ENCODE measurements at regions not wholly inside any gene's neighbourhood (a gene's known extent, or its start where the extent isn't known, plus 50 kb on each side); places are given as distances from the start of the nearest gene placed in this dataset.

GRCh38 chr15:62472616-62473299 is 307.7 kb upstream of the C2CD4B start:
- Mint-ChIP-seq H3K9me3 (no peaks in the 10 kb centered on the region), H3K27me3 (no peaks in the 10 kb centered on the region), H3K4me1 (no peaks in the 10 kb centered on the region), H3K27ac (peak overlapping the region in 1 of 6 donors; percentile 30), H3K4me3 (no peak overlapping the region), H3K36me3 (no peaks in the 10 kb centered on the region)
- no peak for DNase-seq
- no peak for ATAC-seq (ENCODE audit: low read depth in 2 of 2)

GRCh38 chr15:62474021-62474770 is 309.1 kb upstream of the C2CD4B start:
- H3K4me1 Mint-ChIP-seq: no peaks in the 10 kb centered on the region
- ATAC-seq (ENCODE audit: low read depth in 2 of 2): no peak
- no peak overlapping the region for H3K4me3 Mint-ChIP-seq
- H3K27ac Mint-ChIP-seq: peak overlapping the region in 1 of 6 donors; percentile 66
- H3K9me3 Mint-ChIP-seq: no peaks in the 10 kb centered on the region
- H3K27me3 Mint-ChIP-seq: no peaks in the 10 kb centered on the region
- DNase-seq: no peak
- no peaks in the 10 kb centered on the region for H3K36me3 Mint-ChIP-seq

- no peaks in the 10 kb centered on the region for H3K4me1 Mint-ChIP-seq
- H3K36me3 Mint-ChIP-seq: no peaks in the 10 kb centered on the region
- DNase-seq (no peak), ATAC-seq (ENCODE audit: low read depth in 2 of 2) (no peak)
- H3K27me3 Mint-ChIP-seq: no peaks in the 10 kb centered on the region
- no peak overlapping the region for H3K27ac Mint-ChIP-seq
- no peaks in the 10 kb centered on the region for H3K9me3 Mint-ChIP-seq
- no peak overlapping the region for H3K4me3 Mint-ChIP-seq
Measured at GRCh38 chr15:62474771-62475124, 309.7 kb upstream of the C2CD4B start.

GRCh38 chr15:62475591-62475990 is 310.5 kb upstream of the C2CD4B start:
- no peaks in the 10 kb centered on the region for H3K4me1 Mint-ChIP-seq
- no peaks in the 10 kb centered on the region for H3K9me3 Mint-ChIP-seq
- no peaks in the 10 kb centered on the region for H3K27me3 Mint-ChIP-seq
- H3K27ac Mint-ChIP-seq: no peak overlapping the region
- H3K4me3 Mint-ChIP-seq: no peak overlapping the region
- DNase-seq: no peak
- no peaks in the 10 kb centered on the region for H3K36me3 Mint-ChIP-seq
- ATAC-seq (ENCODE audit: low read depth in 2 of 2): no peak

GRCh38 chr15:62476163-62476562 is 311.1 kb upstream of the C2CD4B start:
- no peaks in the 10 kb centered on the region for H3K27me3 Mint-ChIP-seq
- no peak for DNase-seq
- H3K9me3 Mint-ChIP-seq: no peaks in the 10 kb centered on the region
- no peak overlapping the region for H3K4me3 Mint-ChIP-seq
- ATAC-seq (ENCODE audit: low read depth in 2 of 2): no peak
- no peaks in the 10 kb centered on the region for H3K36me3 Mint-ChIP-seq
- H3K4me1 Mint-ChIP-seq: no peaks in the 10 kb centered on the region
- H3K27ac Mint-ChIP-seq: no peak overlapping the region

- Mint-ChIP-seq H3K36me3 (no peaks in the 10 kb centered on the region), H3K27me3 (no peaks in the 10 kb centered on the region)
Measured at GRCh38 chr15:62477929-62478328, 312.8 kb upstream of the C2CD4B start.

GRCh38 chr15:62482785-62483429 is 317.8 kb upstream of the C2CD4B start:
- DNase-seq (no peak), ATAC-seq (ENCODE audit: low read depth in 2 of 2) (no peak)
- no peaks in the 10 kb centered on the region for H3K9me3 Mint-ChIP-seq
- H3K27ac Mint-ChIP-seq: no peak overlapping the region
- H3K27me3 Mint-ChIP-seq: peaks cover 0 to 4% (median 0%) of the 10 kb centered on the region in 3 donors
- no peak overlapping the region for H3K4me3 Mint-ChIP-seq
- peaks cover 0 to 4% (median 0%) of the 10 kb centered on the region in 3 donors for H3K4me1 Mint-ChIP-seq
- no peaks in the 10 kb centered on the region for H3K36me3 Mint-ChIP-seq

More at GRCh38 chr15:62477929-62478328, 312.8 kb upstream of the C2CD4B start:
- peaks cover 0 to 4% (median 0%) of the 10 kb centered on the region in 3 donors for H3K4me1 Mint-ChIP-seq
- no peaks in the 10 kb centered on the region for H3K9me3 Mint-ChIP-seq
- ATAC-seq (ENCODE audit: low read depth in 2 of 2): no peak
- no peak for DNase-seq
- no peak overlapping the region for H3K27ac Mint-ChIP-seq
- no peak overlapping the region for H3K4me3 Mint-ChIP-seq

GRCh38 chr15:62483814-62484213 is 318.7 kb upstream of the C2CD4B start:
- Mint-ChIP-seq H3K4me3 (no peak overlapping the region), H3K36me3 (no peaks in the 10 kb centered on the region), H3K9me3 (no peaks in the 10 kb centered on the region), H3K27me3 (peaks cover 0 to 4% (median 0%) of the 10 kb centered on the region in 3 donors), H3K27ac (no peak overlapping the region), H3K4me1 (peaks cover 0 to 4% (median 0%) of the 10 kb centered on the region in 3 donors)
- DNase-seq (no peak), ATAC-seq (ENCODE audit: low read depth in 2 of 2) (no peak)

- Mint-ChIP-seq H3K9me3 (no peaks in the 10 kb centered on the region), H3K4me3 (no peak overlapping the region), H3K27me3 (peaks cover 0 to 4% (median 0%) of the 10 kb centered on the region in 3 donors), H3K4me1 (peaks cover 0 to 4% (median 0%) of the 10 kb centered on the region in 3 donors), H3K27ac (no peak overlapping the region), H3K36me3 (no peaks in the 10 kb centered on the region)
- no peak for ATAC-seq (ENCODE audit: low read depth in 2 of 2)
- DNase-seq: no peak
Measured at GRCh38 chr15:62485170-62485720, 320.2 kb upstream of the C2CD4B start.

- Mint-ChIP-seq H3K27me3 (peaks cover 0 to 4% (median 0%) of the 10 kb centered on the region in 3 donors), H3K9me3 (no peaks in the 10 kb centered on the region), H3K27ac (no peak overlapping the region), H3K4me1 (peaks cover 0 to 4% (median 0%) of the 10 kb centered on the region in 3 donors), H3K4me3 (no peak overlapping the region), H3K36me3 (no peaks in the 10 kb centered on the region)
- ATAC-seq (ENCODE audit: low read depth in 2 of 2): no peak
- no peak for DNase-seq
Measured at GRCh38 chr15:62486041-62486440, 321.0 kb upstream of the C2CD4B start.

- no peak overlapping the region for H3K4me3 Mint-ChIP-seq
- H3K9me3 Mint-ChIP-seq: no peaks in the 10 kb centered on the region
- DNase-seq (no peak), ATAC-seq (ENCODE audit: low read depth in 2 of 2) (no peak)
- H3K27me3 Mint-ChIP-seq: peaks cover 0 to 4% (median 0%) of the 10 kb centered on the region in 3 donors
- no peaks in the 10 kb centered on the region for H3K4me1 Mint-ChIP-seq
- H3K36me3 Mint-ChIP-seq: no peaks in the 10 kb centered on the region
- no peak overlapping the region for H3K27ac Mint-ChIP-seq
Measured at GRCh38 chr15:62488387-62488786, 323.3 kb upstream of the C2CD4B start.

- Mint-ChIP-seq H3K9me3 (no peaks in the 10 kb centered on the region), H3K4me1 (no peaks in the 10 kb centered on the region), H3K27ac (no peak overlapping the region), H3K27me3 (no peaks in the 10 kb centered on the region), H3K4me3 (no peak overlapping the region), H3K36me3 (no peaks in the 10 kb centered on the region)
- ATAC-seq (ENCODE audit: low read depth in 2 of 2) (no peak), DNase-seq (no peak)
Measured at GRCh38 chr15:62491642-62492041, 326.6 kb upstream of the C2CD4B start.

GRCh38 chr15:62492900-62493299 is 327.8 kb upstream of the C2CD4B start:
- H3K27me3 Mint-ChIP-seq: no peaks in the 10 kb centered on the region
- ATAC-seq (ENCODE audit: low read depth in 2 of 2): no peak
- DNase-seq: no peak
- H3K36me3 Mint-ChIP-seq: no peaks in the 10 kb centered on the region
- H3K4me1 Mint-ChIP-seq: no peaks in the 10 kb centered on the region
- H3K9me3 Mint-ChIP-seq: no peaks in the 10 kb centered on the region
- H3K27ac Mint-ChIP-seq: no peak overlapping the region
- no peak overlapping the region for H3K4me3 Mint-ChIP-seq

- no peaks in the 10 kb centered on the region for H3K36me3 Mint-ChIP-seq
Measured at GRCh38 chr15:62494197-62494596, 329.1 kb upstream of the C2CD4B start.

More at GRCh38 chr15:62494197-62494596, 329.1 kb upstream of the C2CD4B start:
- ATAC-seq (ENCODE audit: low read depth in 2 of 2) (no peak), DNase-seq (no peak)
- Mint-ChIP-seq H3K27ac (no peak overlapping the region), H3K4me3 (no peak overlapping the region), H3K4me1 (no peaks in the 10 kb centered on the region), H3K27me3 (no peaks in the 10 kb centered on the region), H3K9me3 (no peaks in the 10 kb centered on the region)

Data from naive B cell (primary cell).